ENCODE measurements at regions not wholly inside any gene's neighbourhood (a gene's known extent, or its start where the extent isn't known, plus 50 kb on each side); places are given as distances from the start of the nearest gene placed in this dataset.
"Not testable (repeated sequence)": the region's sequence is repeated elsewhere in the genome, so short reads cannot be mapped to it uniquely, and the experiment has no call there.

GRCh38 chr17:22044706-22045246, 352.5 kb downstream of the KCNJ18 start:
- intact Hi-C loops (cut with micrococcal nuclease), result not testable (repeated sequence)

- intact Hi-C loops (cut with micrococcal nuclease), result not testable (repeated sequence)
Observed at GRCh38 chr17:22047521-22047920, 355.2 kb downstream of the KCNJ18 start.

GRCh38 chr17:22048226-22048625, 355.9 kb downstream of the KCNJ18 start:
- intact Hi-C loops (cut with micrococcal nuclease), result not testable (repeated sequence)

- intact Hi-C loops (cut with micrococcal nuclease), result not testable (repeated sequence)
Observed at GRCh38 chr17:22050766-22051165, 358.4 kb downstream of the KCNJ18 start.

GRCh38 chr17:22052715-22053114, 360.4 kb downstream of the KCNJ18 start:
- intact Hi-C loops (cut with micrococcal nuclease), result not testable (repeated sequence)

- intact Hi-C loops (cut with micrococcal nuclease), result not testable (repeated sequence)
Observed at GRCh38 chr17:22056566-22056965, 364.2 kb downstream of the KCNJ18 start.

GRCh38 chr17:22075918-22076317, 383.6 kb downstream of the KCNJ18 start:
- intact Hi-C loops (cut with micrococcal nuclease), result not testable (repeated sequence)

- intact Hi-C loops (cut with micrococcal nuclease), result not testable (repeated sequence)
Observed at GRCh38 chr17:22088589-22088988, 396.3 kb downstream of the KCNJ18 start.

GRCh38 chr17:22090263-22090935, 398.1 kb downstream of the KCNJ18 start:
- intact Hi-C loops (cut with micrococcal nuclease), result no loop called here

- intact Hi-C loops (cut with micrococcal nuclease), result not testable (repeated sequence)
Observed at GRCh38 chr17:22091041-22091679, 398.8 kb downstream of the KCNJ18 start.

GRCh38 chr17:22091840-22092239, 399.5 kb downstream of the KCNJ18 start:
- intact Hi-C loops (cut with micrococcal nuclease), result not testable (repeated sequence)

GRCh38 chr17:22095414-22095813, 403.1 kb downstream of the KCNJ18 start:
- intact Hi-C loops (cut with micrococcal nuclease), result not testable (repeated sequence)

- intact Hi-C loops (cut with micrococcal nuclease), result not testable (repeated sequence)
Observed at GRCh38 chr17:22099633-22100032, 407.3 kb downstream of the KCNJ18 start.

- intact Hi-C loops (cut with micrococcal nuclease), result no loop called here
Observed at GRCh38 chr17:22102177-22102576, 409.9 kb downstream of the KCNJ18 start.

- intact Hi-C loops (cut with micrococcal nuclease), result not testable (repeated sequence)
Observed at GRCh38 chr17:22116720-22117119, 424.4 kb downstream of the KCNJ18 start.

GRCh38 chr17:22117401-22117800, 425.1 kb downstream of the KCNJ18 start:
- intact Hi-C loops (cut with micrococcal nuclease), result not testable (repeated sequence)

- intact Hi-C loops (cut with micrococcal nuclease), result not testable (repeated sequence)
Observed at GRCh38 chr17:22119016-22119415, 426.7 kb downstream of the KCNJ18 start.

GRCh38 chr17:22119751-22120150, 427.4 kb downstream of the KCNJ18 start:
- intact Hi-C loops (cut with micrococcal nuclease), result not testable (repeated sequence)

GRCh38 chr17:22123536-22124281, 431.4 kb downstream of the KCNJ18 start:
- intact Hi-C loops (cut with micrococcal nuclease), result no loop called here

GRCh38 chr17:22128171-22128570, 435.8 kb downstream of the KCNJ18 start:
- intact Hi-C loops (cut with micrococcal nuclease), result no loop called here

GRCh38 chr17:22128723-22129122, 436.4 kb downstream of the KCNJ18 start:
- intact Hi-C loops (cut with micrococcal nuclease), result no loop called here

GRCh38 chr17:22129920-22130319, 437.6 kb downstream of the KCNJ18 start:
- intact Hi-C loops (cut with micrococcal nuclease), result not testable (repeated sequence)
